GM18870 (cell line): ENCODE measurements at regions not wholly inside any gene's neighbourhood (a gene's known extent, or its start where the extent isn't known, plus 50 kb on each side); places are given as distances from the start of the nearest gene placed in this dataset.
"Not testable (repeated sequence)": the region's sequence is repeated elsewhere in the genome, so short reads cannot be mapped to it uniquely, and the experiment has no call there.

ENCODE experiments used
- ATAC-seq: cut with Tn5 transposase; IDR thresholded peaks from one replicate; pipeline ENCODE4 v1.9.1; 2021; ENCODE audit warnings: moderate library complexity; ENCODE audit not compliant: unreplicated experiment

GRCh38 chr2:35827086-35827485, 528.5 kb upstream of the CRIM1 start:
- no peak for ATAC-seq

GRCh38 chr2:35822716-35823115, 532.9 kb upstream of the CRIM1 start:
- no peak for ATAC-seq

- no peak for ATAC-seq
Observed at GRCh38 chr2:35821675-35822074, 533.9 kb upstream of the CRIM1 start.

- ATAC-seq: no peak
Observed at GRCh38 chr2:35820391-35820790, 535.2 kb upstream of the CRIM1 start.

- ATAC-seq: no peak
Observed at GRCh38 chr2:35819033-35819432, 536.5 kb upstream of the CRIM1 start.

- ATAC-seq: not testable (repeated sequence)
Observed at GRCh38 chr2:35818359-35818758, 537.2 kb upstream of the CRIM1 start.

- not testable (repeated sequence) for ATAC-seq
Observed at GRCh38 chr2:35814597-35814996, 541.0 kb upstream of the CRIM1 start.

GRCh38 chr2:35803126-35803525, 552.5 kb upstream of the CRIM1 start:
- ATAC-seq: no peak

GRCh38 chr2:35794796-35795450, 560.7 kb upstream of the CRIM1 start:
- ATAC-seq: no peak

- no peak for ATAC-seq
Observed at GRCh38 chr2:35790292-35790691, 565.3 kb upstream of the CRIM1 start.

- no peak for ATAC-seq
Observed at GRCh38 chr2:35788543-35788942, 567.0 kb upstream of the CRIM1 start.

- no peak for ATAC-seq
Observed at GRCh38 chr2:35787302-35788031, 568.1 kb upstream of the CRIM1 start.

- no peak for ATAC-seq
Observed at GRCh38 chr2:35785564-35785963, 570.0 kb upstream of the CRIM1 start.

GRCh38 chr2:35784777-35785176, 570.8 kb upstream of the CRIM1 start:
- ATAC-seq: no peak

- no peak for ATAC-seq
Observed at GRCh38 chr2:35783723-35784122, 571.9 kb upstream of the CRIM1 start.

- no peak for ATAC-seq
Observed at GRCh38 chr2:35741556-35741955, 614.0 kb upstream of the CRIM1 start.

- ATAC-seq: no peak
Observed at GRCh38 chr2:35731674-35732073, 623.9 kb upstream of the CRIM1 start.

- no peak for ATAC-seq
Observed at GRCh38 chr2:35714883-35715282, 640.7 kb upstream of the CRIM1 start.

- ATAC-seq: no peak
Observed at GRCh38 chr2:35708411-35708923, 647.1 kb upstream of the CRIM1 start.

- no peak for ATAC-seq
Observed at GRCh38 chr2:35688309-35688708, 667.3 kb upstream of the CRIM1 start.

- ATAC-seq: no peak
Observed at GRCh38 chr2:35651688-35652323, 703.8 kb upstream of the CRIM1 start.

- ATAC-seq: no peak
Observed at GRCh38 chr2:35614640-35615039, 740.9 kb upstream of the CRIM1 start.
